DND-41 (cell line): ENCODE measurements at regions not wholly inside any gene's neighbourhood (a gene's known extent, or its start where the extent isn't known, plus 50 kb on each side); places are given as distances from the start of the nearest gene placed in this dataset.

Experiments used
- ATAC-seq: fragments of 200-7000 bp; cut with Tn5 transposase; 3 replicates; pipeline ENCODE4 v1.9.1; 2021; ENCODE audit warnings: low read depth; ENCODE audit not compliant: insufficient read depth
- DNase-seq: peaks from one replicate; pipeline ENCODE4 v3.0.0-alpha.2; 2020
- H2AFZ ChIP-seq: 2 replicates; pipeline ENCODE4 v1.6.0; 2012; ENCODE audit warnings: low read depth, low read length
- H3K27ac ChIP-seq: 2 replicates; pipeline ENCODE4 v1.5.1; 2012; ENCODE audit warnings: low read length, inconsistent platforms
- H3K27me3 ChIP-seq: fragments of 200-600 bp; sonication (generic); 2 replicates; pipeline ENCODE4 v1.6.0; 2012; ENCODE audit warnings: low read length, mild to moderate bottlenecking, inconsistent platforms; ENCODE audit not compliant: insufficient read depth, poor library complexity
- H3K36me3 ChIP-seq: 2 replicates; pipeline ENCODE4 v1.5.1; 2012; ENCODE audit warnings: low read length, inconsistent platforms; ENCODE audit not compliant: insufficient read depth
- H3K4me1 ChIP-seq: 2 replicates; pipeline ENCODE4 v1.5.1; 2012; ENCODE audit warnings: mild to moderate bottlenecking, low read length; ENCODE audit not compliant: insufficient read depth
- H3K4me2 ChIP-seq: 2 replicates; pipeline ENCODE4 v1.6.0; 2012; ENCODE audit warnings: mild to moderate bottlenecking, moderate library complexity, low read length, inconsistent platforms; ENCODE audit not compliant: insufficient read depth
- H3K4me3 ChIP-seq, 2 experiments: fragments of 200-600 bp in 1 of 2; shearing (Covaris generic) in 1 of 2; 2 replicates each; pipeline ENCODE4 v1.5.1; 2012 to 2016; ENCODE audit warnings: inconsistent platforms in 2 of 2, low read length in 2 of 2, mild to moderate bottlenecking in 2 of 2, low read depth in 1 of 2, moderate library complexity in 1 of 2
- H3K79me2 ChIP-seq: 2 replicates; pipeline ENCODE4 v1.6.0; 2012; ENCODE audit warnings: low read length, inconsistent platforms; ENCODE audit not compliant: insufficient read depth
- H3K9ac ChIP-seq: 2 replicates; pipeline ENCODE4 v1.6.0; 2012; ENCODE audit warnings: low read depth, mild to moderate bottlenecking, inconsistent platforms, low read length, moderate library complexity
- H3K9me3 ChIP-seq: 2 replicates; pipeline ENCODE4 v1.5.1; 2012; ENCODE audit warnings: low read length, moderate library complexity, mild to moderate bottlenecking, inconsistent platforms; ENCODE audit not compliant: insufficient read depth, severe bottlenecking
- H4K20me1 ChIP-seq: 2 replicates; pipeline ENCODE4 v1.6.0; 2012; ENCODE audit warnings: low read length; ENCODE audit not compliant: insufficient read depth
- CTCF ChIP-seq: IDR thresholded peaks from 2 replicates; pipeline ENCODE4 v1.5.1; 2012; ENCODE audit warnings: borderline replicate concordance, low read length, moderate library complexity, mild to moderate bottlenecking; ENCODE audit not compliant: poor library complexity, severe bottlenecking; ENCODE audit errors: extremely low read depth
- EZH2 ChIP-seq: IDR thresholded peaks from 3 replicates; pipeline ENCODE4 v1.6.1; 2012; ENCODE audit warnings: borderline replicate concordance, low read depth, mild to moderate bottlenecking, moderate library complexity, low read length, inconsistent platforms; ENCODE audit not compliant: severe bottlenecking

- TF ChIP-seq CTCF (no peak), EZH2 (no peak)
- DNase-seq (no peak), ATAC-seq (no peak)
- Histone ChIP-seq H3K9ac (no peak overlapping the region), H3K4me1 (no peaks in the 10 kb centered on the region), H3K36me3 (no peaks in the 10 kb centered on the region), H3K27me3 (no peaks in the 10 kb centered on the region), H3K4me3 (no peak overlapping the region), H3K27ac (no peak overlapping the region), H2AFZ (no peak overlapping the region), H3K4me2 (no peak overlapping the region), H3K9me3 (no peaks in the 10 kb centered on the region), H3K79me2 (no peaks in the 10 kb centered on the region), H4K20me1 (no peaks in the 10 kb centered on the region)
Measured at GRCh38 chr19:30266687-30267086, 105.5 kb upstream of the ZNF536 start.

- H3K79me2 ChIP-seq: no peaks in the 10 kb centered on the region
- H3K27me3 ChIP-seq: no peaks in the 10 kb centered on the region
- H3K36me3 ChIP-seq: no peaks in the 10 kb centered on the region
- no peak overlapping the region for H2AFZ ChIP-seq
- peaks cover under 1% of the 10 kb centered on the region for H3K9me3 ChIP-seq
- no peak for TF ChIP-seq EZH2
- TF ChIP-seq CTCF: no peak
- H4K20me1 ChIP-seq: no peaks in the 10 kb centered on the region
- H3K9ac ChIP-seq: no peak overlapping the region
- H3K4me2 ChIP-seq: no peak overlapping the region
- no peak overlapping the region for H3K27ac ChIP-seq
- DNase-seq (no peak), ATAC-seq (no peak)
- no peaks in the 10 kb centered on the region for H3K4me1 ChIP-seq
- H3K4me3 ChIP-seq: no peak overlapping the region
Measured at GRCh38 chr19:30267332-30267731, 104.9 kb upstream of the ZNF536 start.

GRCh38 chr19:30268601-30269000 lies 103.6 kb upstream of the ZNF536 start:
- Histone ChIP-seq H3K4me2 (no peak overlapping the region), H2AFZ (no peak overlapping the region), H3K79me2 (no peaks in the 10 kb centered on the region), H3K4me3 (no peak overlapping the region), H3K9ac (no peak overlapping the region), H4K20me1 (no peaks in the 10 kb centered on the region), H3K27ac (no peak overlapping the region), H3K4me1 (no peaks in the 10 kb centered on the region), H3K36me3 (no peaks in the 10 kb centered on the region), H3K27me3 (no peaks in the 10 kb centered on the region), H3K9me3 (peaks cover 2% of the 10 kb centered on the region)
- no peak for DNase-seq
- ATAC-seq: no peak
- TF ChIP-seq EZH2 (no peak), CTCF (no peak)

GRCh38 chr19:30269638-30270037 lies 102.5 kb upstream of the ZNF536 start:
- Histone ChIP-seq H3K4me1 (no peaks in the 10 kb centered on the region), H3K36me3 (no peaks in the 10 kb centered on the region), H3K9ac (no peak overlapping the region), H3K27ac (no peak overlapping the region), H2AFZ (no peak overlapping the region), H3K27me3 (no peaks in the 10 kb centered on the region), H3K4me2 (no peak overlapping the region), H3K9me3 (peaks cover 2% of the 10 kb centered on the region), H3K79me2 (no peaks in the 10 kb centered on the region), H4K20me1 (no peaks in the 10 kb centered on the region), H3K4me3 (no peak overlapping the region)
- no peak for ATAC-seq
- no peak for DNase-seq
- TF ChIP-seq EZH2: no peak
- no peak for TF ChIP-seq CTCF
